ENCODE measurements at regions not wholly inside any gene's neighbourhood (a gene's known extent, or its start where the extent isn't known, plus 50 kb on each side); places are given as distances from the start of the nearest gene placed in this dataset.

DNA sequence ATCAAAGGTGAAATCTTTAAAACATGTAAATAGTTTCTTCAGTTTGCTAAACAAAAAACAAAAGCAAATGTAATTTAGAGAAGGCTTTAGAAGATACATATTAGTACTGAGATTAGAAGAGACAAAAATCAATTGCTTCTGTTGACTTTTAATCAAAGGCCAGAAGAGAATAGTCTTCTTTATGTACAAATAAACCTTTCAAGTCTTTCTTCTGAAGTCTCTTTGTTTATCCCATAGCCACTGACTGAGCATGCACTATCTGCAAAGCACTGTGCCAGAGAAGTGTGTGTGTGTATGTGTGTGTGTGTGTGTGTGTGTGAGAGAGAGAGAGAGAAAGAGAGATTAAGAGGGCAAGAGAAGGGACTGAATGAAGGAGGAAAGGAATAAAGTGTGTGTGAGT is 198.4 kb downstream of the GLUD2 start:
- intact Hi-C loops (cut with micrococcal nuclease; ENCODE audit: unreplicated experiment) (no loop called here), in situ Hi-C loops (cut with MboI) (no loop called here)
- no peak for TF ChIP-seq KAT2A (conservative IDR thresholded peaks at IDR 0.05; ENCODE audit: control insufficient read depth, low read depth, low read length)
- TF ChIP-seq PAX5 (IDR thresholded peaks at IDR 0.05; ENCODE audit: borderline replicate concordance, low read depth, low read length) = no peak
- TF ChIP-seq SMAD5 (IDR thresholded peaks at IDR 0.05; ENCODE audit: low read depth) = no peak
- no peak for TF ChIP-seq TCF12 (IDR thresholded peaks at IDR 0.05; ENCODE audit: low read depth, low read length)
- no peak for TF ChIP-seq ZNF217 (IDR thresholded peaks at IDR 0.05)
- TF ChIP-seq, protein P1, sequence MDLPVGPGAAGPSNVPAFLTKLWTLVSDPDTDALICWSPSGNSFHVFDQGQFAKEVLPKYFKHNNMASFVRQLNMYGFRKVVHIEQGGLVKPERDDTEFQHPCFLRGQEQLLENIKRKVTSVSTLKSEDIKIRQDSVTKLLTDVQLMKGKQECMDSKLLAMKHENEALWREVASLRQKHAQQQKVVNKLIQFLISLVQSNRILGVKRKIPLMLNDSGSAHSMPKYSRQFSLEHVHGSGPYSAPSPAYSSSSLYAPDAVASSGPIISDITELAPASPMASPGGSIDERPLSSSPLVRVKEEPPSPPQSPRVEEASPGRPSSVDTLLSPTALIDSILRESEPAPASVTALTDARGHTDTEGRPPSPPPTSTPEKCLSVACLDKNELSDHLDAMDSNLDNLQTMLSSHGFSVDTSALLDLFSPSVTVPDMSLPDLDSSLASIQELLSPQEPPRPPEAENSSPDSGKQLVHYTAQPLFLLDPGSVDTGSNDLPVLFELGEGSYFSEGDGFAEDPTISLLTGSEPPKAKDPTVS (IDR thresholded peaks at IDR 0.05; ENCODE audit: low read depth, low read length) = no peak
- TF ChIP-seq, protein P2, sequence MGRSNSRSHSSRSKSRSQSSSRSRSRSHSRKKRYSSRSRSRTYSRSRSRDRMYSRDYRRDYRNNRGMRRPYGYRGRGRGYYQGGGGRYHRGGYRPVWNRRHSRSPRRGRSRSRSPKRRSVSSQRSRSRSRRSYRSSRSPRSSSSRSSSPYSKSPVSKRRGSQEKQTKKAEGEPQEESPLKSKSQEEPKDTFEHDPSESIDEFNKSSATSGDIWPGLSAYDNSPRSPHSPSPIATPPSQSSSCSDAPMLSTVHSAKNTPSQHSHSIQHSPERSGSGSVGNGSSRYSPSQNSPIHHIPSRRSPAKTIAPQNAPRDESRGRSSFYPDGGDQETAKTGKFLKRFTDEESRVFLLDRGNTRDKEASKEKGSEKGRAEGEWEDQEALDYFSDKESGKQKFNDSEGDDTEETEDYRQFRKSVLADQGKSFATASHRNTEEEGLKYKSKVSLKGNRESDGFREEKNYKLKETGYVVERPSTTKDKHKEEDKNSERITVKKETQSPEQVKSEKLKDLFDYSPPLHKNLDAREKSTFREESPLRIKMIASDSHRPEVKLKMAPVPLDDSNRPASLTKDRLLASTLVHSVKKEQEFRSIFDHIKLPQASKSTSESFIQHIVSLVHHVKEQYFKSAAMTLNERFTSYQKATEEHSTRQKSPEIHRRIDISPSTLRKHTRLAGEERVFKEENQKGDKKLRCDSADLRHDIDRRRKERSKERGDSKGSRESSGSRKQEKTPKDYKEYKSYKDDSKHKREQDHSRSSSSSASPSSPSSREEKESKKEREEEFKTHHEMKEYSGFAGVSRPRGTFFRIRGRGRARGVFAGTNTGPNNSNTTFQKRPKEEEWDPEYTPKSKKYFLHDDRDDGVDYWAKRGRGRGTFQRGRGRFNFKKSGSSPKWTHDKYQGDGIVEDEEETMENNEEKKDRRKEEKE (IDR thresholded peaks at IDR 0.05) = no peak
- no peak for TF ChIP-seq NBN (IDR thresholded peaks at IDR 0.05)
- no peak for TF ChIP-seq EGR1 (IDR thresholded peaks at IDR 0.05; ENCODE audit: borderline replicate concordance in 1 of 2, low read depth in 2 of 2, low read length in 2 of 2)
- no peak for TF ChIP-seq ZZZ3 (IDR thresholded peaks at IDR 0.05; ENCODE audit: control insufficient read depth, insufficient read length, low read depth)
- no peak for TF ChIP-seq BRCA1 (IDR thresholded peaks at IDR 0.05; ENCODE audit: low read depth, low read length)
- no peak for TF ChIP-seq RUNX3 (IDR thresholded peaks at IDR 0.05; ENCODE audit: low read length)
- Histone ChIP-seq H3K9ac (ENCODE audit: control insufficient read depth, insufficient read depth, low read length) (no peak overlapping the region), H3K4me2 (ENCODE audit: control insufficient read depth, insufficient read depth) (no peak overlapping the region), H3K9me3 (replicated peaks; ENCODE audit: control insufficient read depth, insufficient read depth, low read length) (no peaks in the 10 kb centered on the region), H3K4me1 (ENCODE audit: control insufficient read depth, insufficient read depth, low read length) (no peaks in the 10 kb centered on the region), H2AFZ (ENCODE audit: control insufficient read depth, low read depth, low read length) (no peak overlapping the region), H3K79me2 (ENCODE audit: control insufficient read depth, insufficient read depth, low read length) (no peaks in the 10 kb centered on the region), H4K20me1 (ENCODE audit: control insufficient read depth, insufficient read depth) (no peaks in the 10 kb centered on the region), H3K4me3 (no peak overlapping the region), H3K36me3 (ENCODE audit: control insufficient read depth in 2 of 2, insufficient read depth in 2 of 2, low read length in 1 of 2) (no peaks in the 10 kb centered on the region), H3K27ac (ENCODE audit: control insufficient read depth, insufficient read depth) (no peak overlapping the region), H3K27me3 (replicated peaks in 1 of 2; ENCODE audit: control insufficient read depth in 2 of 2, insufficient read depth in 2 of 2, low read length in 1 of 2) (no peaks in the 10 kb centered on the region)
- CTCF ChIA-PET = no interaction called here
- POLR2A ChIA-PET = no interaction called here
- FAIRE-seq (no peak), ATAC-seq (no peak), DNase-seq (ENCODE audit: low read depth, low spot score) (no peak)
- SMC1A ChIA-PET (ENCODE audit: uncharacterized antibody, unreplicated experiment) = interaction anchor here (0.5 kb wide), 1 partner anchor 135 kb away, joined by 3 read pairs; no protein-coding TSS in a partner anchor
- RAD21 ChIA-PET (ENCODE audit: unreplicated experiment) = no interaction called here
- no TSS peak for BruUV-seq (replicated peaks)

Measured in GM12878 (cell line).